VCaP (cell line): ENCODE measurements at regions not wholly inside any gene's neighbourhood (a gene's known extent, or its start where the extent isn't known, plus 50 kb on each side); places are given as distances from the start of the nearest gene placed in this dataset.

Experiments used
- H3K27ac ChIP-seq: fragments of 450-650 bp; 2 replicates; pipeline ENCODE4 v1.5.1; 2017
- CTCF ChIP-seq: fragments of 450-650 bp; conservative IDR thresholded peaks from 2 replicates; pipeline ENCODE4 v1.5.1; 2017; ENCODE audit warnings: mild to moderate bottlenecking, moderate library complexity

- TF ChIP-seq CTCF, result no peak
- H3K27ac ChIP-seq, result no peak overlapping the region
Measured at GRCh38 chr3:144341471-144341870, 369.8 kb downstream of the DIPK2A start.

GRCh38 chr3:144343343-144343742 is 371.7 kb downstream of the DIPK2A start:
- H3K27ac ChIP-seq, result no peak overlapping the region
- TF ChIP-seq CTCF, result no peak

- TF ChIP-seq CTCF, result no peak
- H3K27ac ChIP-seq, result no peak overlapping the region
Measured at GRCh38 chr3:144343777-144344176, 372.2 kb downstream of the DIPK2A start.

GRCh38 chr3:144344925-144345548 is 373.4 kb downstream of the DIPK2A start:
- no peak overlapping the region for H3K27ac ChIP-seq
- no peak for TF ChIP-seq CTCF

GRCh38 chr3:144350125-144350524 is 378.5 kb downstream of the DIPK2A start:
- no peak for TF ChIP-seq CTCF
- H3K27ac ChIP-seq, result no peak overlapping the region

GRCh38 chr3:144351011-144351410 is 379.4 kb downstream of the DIPK2A start:
- H3K27ac ChIP-seq, result no peak overlapping the region
- no peak for TF ChIP-seq CTCF

GRCh38 chr3:144351773-144352365 is 380.2 kb downstream of the DIPK2A start:
- no peak for TF ChIP-seq CTCF
- H3K27ac ChIP-seq, result no peak overlapping the region
